GM18868 (cell line): ENCODE measurements at regions not wholly inside any gene's neighbourhood (a gene's known extent, or its start where the extent isn't known, plus 50 kb on each side); places are given as distances from the start of the nearest gene placed in this dataset.
A peak's percentile ranks its signal among the peaks of the same experiment; 100 is the strongest.

Experiments
- ATAC-seq: cut with Tn5 transposase; IDR thresholded peaks from one replicate; pipeline ENCODE4 v1.9.1; 2021; ENCODE audit warnings: mild to moderate bottlenecking, moderate library complexity; ENCODE audit not compliant: unreplicated experiment

DNA sequence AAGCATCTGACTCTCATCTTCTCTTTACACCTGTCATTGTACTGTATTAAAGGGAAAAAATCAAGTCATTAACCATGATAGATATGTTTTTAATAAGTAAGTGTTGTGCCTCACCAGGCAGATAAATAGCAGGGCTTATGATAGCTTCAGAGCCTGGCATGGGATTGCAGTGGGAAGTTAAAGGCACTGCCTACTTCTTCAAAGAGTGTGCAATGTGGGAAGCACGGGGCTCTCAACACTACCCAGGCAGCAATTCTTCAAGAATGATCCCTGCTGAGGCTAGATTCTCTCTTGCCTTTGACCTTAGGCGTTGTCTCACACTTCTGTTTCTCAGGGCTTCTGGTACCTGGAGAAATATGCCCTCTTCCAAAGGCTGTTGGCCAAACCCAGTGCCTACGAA, 297.3 kb downstream of the MAF start:
- ATAC-seq, result no peak

- no peak for ATAC-seq
These were observed 297.8 kb downstream of the MAF start for GRCh38 chr16:79302731-79303130.

GRCh38 chr16:79301051-79301450, 299.5 kb downstream of the MAF start:
- no peak for ATAC-seq

- no peak for ATAC-seq
These were observed 301.4 kb downstream of the MAF start for GRCh38 chr16:79298894-79299799.

- ATAC-seq, result no peak
These were observed 302.1 kb downstream of the MAF start for GRCh38 chr16:79298476-79298875.

DNA sequence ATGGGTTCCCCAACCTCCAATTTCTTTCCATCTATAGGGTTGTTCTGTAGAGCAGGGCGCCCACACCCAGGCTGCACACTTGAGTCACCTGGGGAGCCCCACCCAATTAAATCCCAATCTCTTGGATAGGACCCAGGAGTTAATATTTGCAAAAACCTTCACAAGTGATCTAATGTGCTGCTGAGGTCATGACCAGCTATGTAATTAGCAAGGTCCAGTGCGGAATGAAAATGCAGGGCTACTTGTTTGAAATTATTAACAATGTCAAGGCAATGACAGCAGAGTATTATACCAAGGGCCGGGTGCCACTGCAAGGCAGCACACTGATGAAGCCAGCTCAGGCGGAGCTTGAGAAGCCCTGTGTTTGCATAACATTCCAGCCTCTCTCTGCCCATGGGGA, 302.7 kb downstream of the MAF start:
- no peak for ATAC-seq

DNA sequence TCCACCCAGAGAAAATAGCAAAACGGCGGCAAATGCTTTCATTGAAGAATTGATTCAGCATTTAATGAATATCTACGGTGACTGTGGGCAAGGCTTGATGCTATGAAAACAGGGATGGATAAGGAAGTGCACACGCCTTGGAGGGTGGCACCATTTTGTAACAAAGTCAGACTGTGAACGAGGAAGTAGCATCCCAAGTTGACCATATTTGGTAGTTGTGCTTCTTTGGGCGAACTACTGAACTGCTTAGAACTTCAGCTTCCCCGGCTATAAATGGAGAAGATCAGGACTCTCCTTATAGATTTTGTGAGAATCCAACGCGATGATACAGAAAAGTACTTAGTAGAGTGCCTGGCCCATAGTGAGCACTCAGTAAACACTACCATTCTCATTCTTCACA, 303.2 kb downstream of the MAF start:
- no peak for ATAC-seq

GRCh38 chr16:79296491-79296890, 304.0 kb downstream of the MAF start:
- ATAC-seq, result no peak

DNA sequence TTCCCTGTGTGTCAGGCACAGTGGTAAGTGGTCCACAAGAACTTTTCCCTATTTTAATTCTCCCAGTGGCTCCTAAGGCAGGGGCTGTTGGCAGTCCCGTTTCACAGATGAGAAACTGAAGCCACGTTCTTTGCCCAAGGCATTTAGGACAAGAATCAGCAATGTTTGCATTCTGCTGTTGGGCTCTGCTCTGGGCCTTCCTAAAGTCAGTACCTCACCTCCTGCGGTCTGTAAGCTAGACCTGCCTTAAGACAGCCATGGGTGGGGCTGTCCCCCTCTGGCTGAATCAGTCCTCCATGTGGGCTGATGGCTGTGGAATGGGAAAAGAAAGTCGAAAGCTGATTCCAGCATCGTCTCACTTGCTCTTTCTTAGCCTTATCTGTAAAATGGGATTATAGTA, 304.8 kb downstream of the MAF start:
- ATAC-seq, result no peak

GRCh38 chr16:79295162-79295561, 305.4 kb downstream of the MAF start:
- ATAC-seq, result no peak

GRCh38 chr16:79294568-79294967, 306.0 kb downstream of the MAF start:
- no peak for ATAC-seq

- ATAC-seq, result no peak
These were observed 306.6 kb downstream of the MAF start for GRCh38 chr16:79293836-79294460.

- no peak for ATAC-seq
These were observed 312.5 kb downstream of the MAF start for GRCh38 chr16:79288066-79288465.

DNA sequence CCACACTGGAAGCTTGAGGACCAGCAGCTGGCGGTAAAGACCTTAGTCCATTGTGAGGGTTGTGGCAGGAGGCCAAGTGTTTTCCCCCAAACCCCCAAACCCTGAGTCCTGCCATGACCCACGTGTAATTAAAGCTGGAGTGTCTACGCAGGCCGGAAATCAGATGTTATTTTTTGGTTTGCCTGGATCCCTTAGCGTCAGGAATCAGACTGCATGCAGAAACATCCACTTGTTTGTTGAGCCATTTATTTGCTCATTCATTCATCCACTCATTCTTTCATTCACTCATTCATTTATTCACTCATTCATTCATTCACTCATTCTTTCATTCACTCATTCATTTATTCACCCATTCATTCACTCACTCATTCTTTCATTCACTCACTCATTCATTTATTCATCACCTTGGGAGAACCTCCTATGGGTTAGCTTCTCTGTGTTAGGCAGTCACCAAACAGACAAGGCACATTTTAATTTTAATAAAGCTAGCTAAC, 313.1 kb downstream of the MAF start:
- ATAC-seq, result no peak

DNA sequence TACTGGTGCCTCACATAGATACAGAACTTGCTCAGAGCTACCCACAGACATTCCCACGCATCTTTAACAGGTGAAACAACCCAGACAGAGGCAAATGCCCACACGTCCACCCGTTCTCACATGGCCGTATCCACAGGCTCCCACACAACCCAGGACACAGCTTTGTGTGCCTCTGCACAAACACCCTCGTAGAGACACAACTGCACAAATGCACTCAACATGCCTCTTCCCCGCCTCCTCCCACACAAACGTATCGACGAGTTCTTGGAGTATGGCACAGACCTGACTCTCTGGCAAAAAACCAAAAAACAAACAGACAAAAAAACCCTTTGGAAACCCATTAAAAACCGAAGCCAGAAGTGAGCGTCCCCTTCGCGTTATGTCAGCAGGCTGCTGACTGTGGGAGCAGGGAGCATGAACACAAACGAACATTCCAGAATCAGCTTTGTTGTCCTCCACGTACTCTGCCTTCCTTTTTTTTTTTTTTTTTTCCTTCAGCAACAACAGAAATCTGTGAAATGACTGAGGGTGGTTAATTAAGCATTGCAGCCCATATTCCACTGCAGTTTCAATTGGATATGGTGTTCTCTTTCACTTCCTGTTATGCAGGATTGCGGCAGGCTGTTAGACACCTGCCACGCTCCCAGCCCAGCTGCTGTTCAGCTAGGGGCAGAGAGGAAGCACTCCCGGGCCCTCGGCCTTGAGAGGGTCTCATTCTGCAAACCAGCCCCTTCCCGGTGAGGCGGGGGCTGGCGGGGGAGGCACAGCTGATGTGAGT, 313.7 kb downstream of the MAF start:
- ATAC-seq, result peak; percentile 90

DNA sequence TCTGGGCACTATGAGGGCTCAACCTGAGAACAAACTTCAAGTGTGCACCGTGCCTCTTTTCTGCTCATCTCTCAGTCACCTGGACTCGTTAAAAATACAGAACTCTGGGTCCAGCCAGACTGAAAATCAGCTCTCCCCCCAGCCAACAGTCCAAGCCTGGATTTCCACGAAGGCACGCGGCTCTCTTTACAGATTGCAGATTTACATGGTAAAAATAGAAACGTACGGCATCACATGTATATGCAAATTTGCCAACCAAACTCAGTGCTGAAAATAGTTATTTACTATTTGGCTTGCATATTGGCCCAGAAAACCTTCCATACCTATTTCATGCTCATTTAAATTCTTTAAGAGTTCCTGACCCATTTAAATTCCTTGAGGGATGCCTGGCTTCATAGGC, 315.8 kb downstream of the MAF start:
- no peak for ATAC-seq

GRCh38 chr16:79283578-79283977, 317.0 kb downstream of the MAF start:
- ATAC-seq, result peak; percentile 46

DNA sequence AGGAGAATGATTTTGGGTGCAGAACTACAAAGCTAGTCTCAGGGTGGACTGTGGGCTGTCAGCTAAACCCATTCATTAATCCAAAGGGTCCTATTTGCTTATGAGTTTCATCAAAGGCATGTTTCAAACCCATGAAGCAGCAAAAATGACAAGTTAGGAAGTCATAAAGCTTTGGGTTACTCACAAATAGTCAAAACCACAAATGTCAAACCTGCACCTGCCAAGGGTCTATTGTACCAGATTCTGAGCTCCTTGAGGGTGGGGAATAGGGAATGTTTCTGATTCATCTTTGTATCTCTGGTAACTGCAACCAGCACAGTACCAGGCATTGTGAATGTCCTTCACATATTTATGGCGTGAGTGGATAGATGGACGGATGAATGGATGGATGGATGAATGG, 317.7 kb downstream of the MAF start:
- no peak for ATAC-seq

DNA sequence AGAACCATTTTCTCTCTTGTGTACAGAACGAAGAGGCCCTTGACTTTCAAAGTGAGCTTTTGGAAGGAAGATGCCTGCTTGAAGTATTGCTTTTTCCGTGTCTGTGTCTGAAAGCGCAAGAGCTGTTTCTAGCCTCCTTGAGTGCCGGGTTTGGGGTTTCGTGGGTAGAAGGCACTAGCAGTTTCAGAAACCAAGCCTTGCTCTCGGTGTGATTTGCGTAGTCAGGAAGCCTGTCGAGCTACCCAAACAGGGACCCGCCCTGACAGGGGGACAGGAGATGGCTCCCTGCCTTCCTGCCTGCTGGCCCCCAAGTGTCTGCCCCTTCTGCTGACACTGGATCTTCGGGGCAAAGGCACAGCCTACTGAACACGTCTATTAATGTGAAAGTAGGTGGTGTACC, 322.0 kb downstream of the MAF start:
- peak; percentile 88 for ATAC-seq

- no peak for ATAC-seq
These were observed 324.0 kb downstream of the MAF start for GRCh38 chr16:79276501-79276900.

- ATAC-seq, result no peak
These were observed 326.3 kb downstream of the MAF start for GRCh38 chr16:79274264-79274663.
